WI38 (cell line): ENCODE measurements at regions not wholly inside any gene's neighbourhood (a gene's known extent, or its start where the extent isn't known, plus 50 kb on each side); places are given as distances from the start of the nearest gene placed in this dataset.

Experiments
- H3K4me3 ChIP-seq: 2 replicates; pipeline ENCODE4 v1.5.1; 2011; ENCODE audit warnings: low read depth, mild to moderate bottlenecking, control low read depth, low read length
- TF ChIP-seq, protein P1 (sequence below): IDR thresholded peaks from 2 replicates; pipeline ENCODE4 v1.5.1; 2012; ENCODE audit warnings: low read depth, mild to moderate bottlenecking, control low read depth, low read length

DNA sequence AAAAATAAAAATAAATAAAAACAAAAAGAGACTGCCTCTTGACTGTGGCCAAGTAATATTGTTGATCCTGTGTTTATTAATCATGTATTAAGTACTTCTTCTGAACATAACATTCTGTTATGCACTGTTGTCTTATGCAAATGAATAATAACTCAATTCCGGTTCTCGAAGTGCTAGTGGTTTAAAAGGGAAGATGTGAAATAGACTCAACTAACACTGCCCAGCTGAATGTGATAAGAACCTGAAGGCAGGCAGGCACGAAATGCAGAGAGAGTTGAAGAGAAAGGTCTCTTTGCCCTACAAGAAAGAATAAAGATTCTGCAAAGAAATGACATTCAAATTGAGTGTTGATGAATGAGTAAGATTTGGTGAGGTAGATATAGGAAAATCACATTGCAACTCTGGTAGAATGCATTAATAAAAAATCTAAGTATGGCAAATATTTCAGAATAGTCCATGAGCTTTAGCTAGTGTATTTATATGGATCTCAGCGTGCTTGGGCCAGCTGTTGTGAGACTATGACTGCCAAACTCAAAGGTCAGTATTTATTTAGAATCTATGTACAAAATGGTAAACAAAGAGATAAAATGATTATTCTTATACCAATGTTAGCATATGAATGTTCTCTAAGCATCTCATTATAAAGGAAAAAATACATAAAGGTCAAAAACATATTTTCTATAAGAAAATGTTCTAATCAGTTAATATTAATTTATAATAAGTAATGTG lies 352.3 kb upstream of the CDH7 start:
- no peak overlapping the region for H3K4me3 ChIP-seq
- TF ChIP-seq, protein P1, sequence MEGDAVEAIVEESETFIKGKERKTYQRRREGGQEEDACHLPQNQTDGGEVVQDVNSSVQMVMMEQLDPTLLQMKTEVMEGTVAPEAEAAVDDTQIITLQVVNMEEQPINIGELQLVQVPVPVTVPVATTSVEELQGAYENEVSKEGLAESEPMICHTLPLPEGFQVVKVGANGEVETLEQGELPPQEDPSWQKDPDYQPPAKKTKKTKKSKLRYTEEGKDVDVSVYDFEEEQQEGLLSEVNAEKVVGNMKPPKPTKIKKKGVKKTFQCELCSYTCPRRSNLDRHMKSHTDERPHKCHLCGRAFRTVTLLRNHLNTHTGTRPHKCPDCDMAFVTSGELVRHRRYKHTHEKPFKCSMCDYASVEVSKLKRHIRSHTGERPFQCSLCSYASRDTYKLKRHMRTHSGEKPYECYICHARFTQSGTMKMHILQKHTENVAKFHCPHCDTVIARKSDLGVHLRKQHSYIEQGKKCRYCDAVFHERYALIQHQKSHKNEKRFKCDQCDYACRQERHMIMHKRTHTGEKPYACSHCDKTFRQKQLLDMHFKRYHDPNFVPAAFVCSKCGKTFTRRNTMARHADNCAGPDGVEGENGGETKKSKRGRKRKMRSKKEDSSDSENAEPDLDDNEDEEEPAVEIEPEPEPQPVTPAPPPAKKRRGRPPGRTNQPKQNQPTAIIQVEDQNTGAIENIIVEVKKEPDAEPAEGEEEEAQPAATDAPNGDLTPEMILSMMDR, result no peak

DNA sequence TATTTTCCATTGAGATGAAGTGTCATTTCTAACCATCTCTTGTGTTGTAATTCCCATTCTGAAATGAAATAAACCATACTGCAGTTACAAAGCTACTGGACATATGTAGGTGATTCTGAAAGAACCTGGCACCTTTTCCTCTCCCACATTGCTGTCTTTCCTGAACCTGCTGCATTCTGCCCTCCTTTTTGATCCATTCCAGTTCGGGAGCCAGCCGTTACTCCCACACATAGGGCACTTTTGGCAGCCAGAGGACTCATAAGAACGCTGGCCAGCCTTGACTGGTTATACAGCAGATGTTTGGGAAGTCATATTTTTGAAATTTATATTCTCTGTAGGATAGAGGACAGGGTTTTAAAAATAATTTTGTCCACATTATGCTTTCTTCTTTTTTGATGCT lies 369.8 kb upstream of the CDH7 start:
- TF ChIP-seq, protein P1, result no peak
- no peak overlapping the region for H3K4me3 ChIP-seq

DNA sequence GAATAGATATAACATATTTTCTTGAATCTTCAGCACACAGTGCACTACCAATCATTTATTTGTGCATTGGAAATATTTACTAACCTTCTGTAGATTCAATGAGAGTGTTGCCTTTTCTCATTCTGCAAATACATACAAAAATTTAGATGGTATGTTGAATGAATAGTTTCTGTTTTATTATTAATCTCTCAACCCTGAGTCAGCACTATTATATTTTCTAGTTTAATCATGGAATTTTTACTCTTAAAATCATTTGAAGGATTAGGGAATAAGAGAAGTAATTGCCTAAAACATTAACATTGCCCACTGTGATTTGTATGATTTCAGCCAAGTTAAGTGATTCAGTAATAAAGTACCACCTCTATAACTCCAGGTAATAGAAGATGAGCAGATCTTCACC lies 370.2 kb upstream of the CDH7 start:
- TF ChIP-seq, protein P1, result no peak
- H3K4me3 ChIP-seq, result no peak overlapping the region

DNA sequence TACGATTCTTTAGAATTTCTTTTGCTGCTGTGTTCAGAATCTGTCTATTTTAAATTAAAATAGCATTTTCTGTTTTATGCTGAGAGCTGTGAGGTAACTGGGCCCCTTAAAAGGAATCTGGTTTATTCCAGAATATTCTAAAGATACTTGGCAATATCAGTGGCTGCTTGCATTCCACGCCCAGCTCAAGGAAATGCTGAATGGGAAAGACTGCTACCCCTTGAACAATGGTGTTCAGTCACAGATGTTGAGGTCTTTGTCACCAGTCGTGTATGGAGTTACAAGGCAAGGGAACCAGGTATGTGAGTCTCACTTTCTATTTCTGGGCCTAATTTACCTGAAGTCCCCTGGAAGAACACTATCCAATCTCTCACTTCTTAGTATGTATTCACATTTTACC lies 377.9 kb upstream of the CDH7 start:
- TF ChIP-seq, protein P1, result no peak
- no peak overlapping the region for H3K4me3 ChIP-seq

DNA sequence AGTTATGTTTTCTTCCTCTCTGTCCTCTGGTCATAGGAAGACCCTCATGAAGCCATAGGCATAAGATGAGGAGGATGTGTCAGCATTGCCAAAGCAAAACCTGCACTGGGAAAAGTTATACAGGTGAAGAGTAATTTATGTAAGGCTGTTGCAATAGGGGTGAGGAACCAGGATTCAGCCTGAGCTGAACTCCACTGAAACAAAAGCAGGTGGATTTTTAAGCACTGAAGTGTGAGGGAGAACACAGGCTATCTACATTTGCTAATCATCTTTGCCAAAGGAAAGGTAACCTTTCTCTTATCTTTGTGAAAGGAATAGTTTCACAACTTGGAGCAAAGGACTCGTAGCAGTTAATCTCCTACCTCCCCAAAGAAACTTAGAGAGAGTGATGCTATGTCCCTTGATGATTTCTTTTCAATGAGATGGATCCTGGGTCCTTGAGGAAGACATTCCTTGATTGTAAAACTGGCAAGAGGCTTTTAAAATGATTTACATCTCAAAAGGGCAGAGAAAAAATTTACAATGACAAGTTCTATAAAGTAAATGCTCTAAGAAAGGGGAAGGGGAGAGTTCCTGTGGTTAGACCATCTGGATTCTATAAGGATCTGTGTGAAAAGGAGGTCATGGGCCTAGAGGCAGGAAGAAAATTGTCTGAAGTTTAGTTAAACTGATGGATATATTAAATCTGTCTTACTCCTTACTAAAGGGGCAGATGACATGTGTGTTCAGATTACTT lies 385.4 kb upstream of the CDH7 start:
- TF ChIP-seq, protein P1, result no peak
- H3K4me3 ChIP-seq, result no peak overlapping the region

DNA sequence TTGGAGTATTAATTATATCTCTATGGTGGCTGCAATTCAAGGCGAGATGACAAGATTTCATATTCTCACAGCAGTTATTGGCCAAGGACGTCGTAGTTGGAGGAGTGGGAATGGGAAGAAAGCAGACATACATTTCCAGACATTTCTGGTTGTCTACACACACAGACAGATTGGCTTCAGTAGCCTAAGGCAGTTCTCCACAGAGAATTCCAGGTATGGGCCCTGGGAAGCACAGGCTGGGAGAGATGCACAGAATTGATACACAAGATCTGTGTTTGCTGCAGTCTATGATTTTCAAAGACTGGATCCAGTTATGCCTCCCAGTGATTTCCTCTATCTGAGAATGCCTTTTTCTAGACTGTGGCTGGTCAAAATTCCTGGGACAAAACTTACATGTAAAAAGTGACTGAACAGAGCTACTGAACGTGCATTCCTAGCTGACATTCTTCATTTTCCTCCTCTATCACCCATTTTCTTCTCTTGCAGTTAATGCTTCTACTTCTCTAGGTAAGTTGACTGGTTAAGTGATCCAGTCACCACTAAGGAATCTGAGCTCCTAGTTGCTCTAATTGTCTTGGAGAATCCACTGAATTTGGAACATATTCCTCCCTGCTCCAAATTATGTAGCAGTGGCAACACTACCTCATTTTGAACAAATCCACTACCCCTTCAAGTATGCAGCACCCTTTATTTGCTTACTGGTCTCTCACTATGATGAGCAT lies 386.7 kb upstream of the CDH7 start:
- TF ChIP-seq, protein P1, result no peak

DNA sequence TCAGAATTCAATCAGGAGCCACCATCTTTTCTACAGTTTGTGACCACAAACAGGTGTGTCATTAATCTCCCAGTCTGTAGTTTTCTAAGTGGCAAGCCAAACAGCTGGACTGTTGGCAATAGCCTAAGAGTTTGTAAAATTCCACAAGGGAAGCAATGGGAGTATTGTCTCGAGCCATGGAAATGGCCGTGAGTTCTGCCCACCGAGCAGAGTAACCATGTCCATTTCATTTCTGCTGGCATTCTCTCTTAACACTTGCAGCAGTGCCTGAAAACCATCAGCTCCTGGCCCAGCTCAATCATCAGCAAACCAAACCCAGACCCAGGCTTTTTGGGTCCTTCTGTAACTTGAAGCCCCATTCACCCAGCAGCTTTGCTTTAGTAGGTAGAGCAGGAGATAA lies 387.8 kb upstream of the CDH7 start:
- H3K4me3 ChIP-seq, result no peak overlapping the region
- TF ChIP-seq, protein P1, result no peak

More for the DNA sequence above, 386.7 kb upstream of the CDH7 start:
- H3K4me3 ChIP-seq, result no peak overlapping the region
